AG04450 (cell line): ENCODE measurements at regions not wholly inside any gene's neighbourhood (a gene's known extent, or its start where the extent isn't known, plus 50 kb on each side); places are given as distances from the start of the nearest gene placed in this dataset.
"Not testable (repeated sequence)": the region's sequence is repeated elsewhere in the genome, so short reads cannot be mapped to it uniquely, and the experiment has no call there.

ENCODE experiments used
- CTCF ChIA-PET: fragments of 300-600, 350-600 bp; formaldehyde crosslinking; extraction: SDS; loops from one replicate; lab custom pipeline; 2022; ENCODE audit warnings: antibody characterized with exemption, inconsistent platforms; lab: Charles Lee
- POLR2A ChIA-PET: fragments of 350-600 bp; formaldehyde crosslinking; extraction: SDS; loops from one replicate; lab custom pipeline; 2021; ENCODE audit warnings: antibody characterized with exemption, inconsistent platforms; lab: Yijun Ruan, JAX
- DNase-seq: peaks from one replicate; pipeline ENCODE4 v3.0.0-alpha.2; 2011; ENCODE audit warnings: low read depth, low spot score
- H3K27ac ChIP-seq: one replicate; pipeline ENCODE4 v1.5.1; 2012; ENCODE audit warnings: low read depth, low read length, control low read depth
- H3K27me3 ChIP-seq: one replicate; pipeline ENCODE4 v1.6.0; 2012; ENCODE audit warnings: low read length; ENCODE audit not compliant: control insufficient read depth, insufficient read depth
- H3K4me3 ChIP-seq: 2 replicates; pipeline ENCODE4 v1.5.1; 2011; ENCODE audit warnings: mild to moderate bottlenecking, low read depth, low read length, control low read depth
- H3K9me3 ChIP-seq: 2 replicates; pipeline ENCODE4 v1.5.1; 2012; ENCODE audit warnings: low read length; ENCODE audit not compliant: control insufficient read depth, insufficient read depth
- CTCF ChIP-seq: IDR thresholded peaks from 2 replicates; pipeline ENCODE4 v1.5.1; 2011; ENCODE audit warnings: low read depth, low read length, control low read depth, inconsistent platforms

DNA sequence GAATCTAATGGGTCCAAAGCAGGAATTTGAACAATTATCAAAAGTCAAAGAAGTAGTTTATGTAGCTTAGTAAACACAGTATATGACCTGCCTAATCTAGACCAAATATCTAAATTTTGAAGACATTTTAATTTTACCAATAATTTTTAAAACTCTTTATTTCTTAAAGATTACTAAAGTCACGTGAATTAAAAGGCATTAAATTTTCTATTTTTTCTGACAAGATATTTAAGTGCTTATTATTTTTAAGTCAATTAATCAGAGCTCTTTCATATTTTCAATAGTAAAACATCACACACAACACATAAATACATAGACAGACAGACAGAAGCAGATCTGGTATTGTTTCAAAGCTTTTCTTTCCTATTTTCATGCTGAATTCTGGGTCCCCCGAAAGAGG lies 89.5 kb downstream of the ZNF467 start:
- DNase-seq, result no peak
- Histone ChIP-seq H3K9me3 (no peaks in the 10 kb centered on the region; the same call in 1 of the 2 replicates), H3K4me3 (no peak overlapping the region), H3K27ac (no peak overlapping the region), H3K27me3 (peaks cover 6% of the 10 kb centered on the region)
- TF ChIP-seq CTCF, result no peak
- ChIA-PET POLR2A (no interaction called here), CTCF (interaction anchor here (0.6 to 3.1 kb wide), 3 partner anchors 58 to 644 kb away, joined by 4 to 10 read pairs (median 5); no protein-coding TSS in a partner anchor)

- TF ChIP-seq CTCF, result no peak
- H3K27me3 ChIP-seq, result peaks cover 6% of the 10 kb centered on the region
- H3K4me3 ChIP-seq, result no peak overlapping the region
- CTCF ChIA-PET, result interaction anchor here (0.6 to 1.0 kb wide), 2 partner anchors 59 to 644 kb away, joined by 4 to 5 read pairs; no protein-coding TSS in a partner anchor
- DNase-seq, result no peak
- no peak overlapping the region for H3K27ac ChIP-seq
- no peaks in the 10 kb centered on the region; the same call in 1 of the 2 replicates for H3K9me3 ChIP-seq
- POLR2A ChIA-PET, result no interaction called here
Observed at GRCh38 chr7:149683181-149683580, 90.2 kb downstream of the ZNF467 start.

GRCh38 chr7:149682038-149682437 lies 91.3 kb downstream of the ZNF467 start:
- TF ChIP-seq CTCF, result no peak
- CTCF ChIA-PET, result no interaction called here
- Histone ChIP-seq H3K27ac (no peak overlapping the region), H3K27me3 (peaks cover 8% of the 10 kb centered on the region), H3K9me3 (no peaks in the 10 kb centered on the region), H3K4me3 (no peak overlapping the region)
- no peak for DNase-seq
- POLR2A ChIA-PET, result no interaction called here

DNA sequence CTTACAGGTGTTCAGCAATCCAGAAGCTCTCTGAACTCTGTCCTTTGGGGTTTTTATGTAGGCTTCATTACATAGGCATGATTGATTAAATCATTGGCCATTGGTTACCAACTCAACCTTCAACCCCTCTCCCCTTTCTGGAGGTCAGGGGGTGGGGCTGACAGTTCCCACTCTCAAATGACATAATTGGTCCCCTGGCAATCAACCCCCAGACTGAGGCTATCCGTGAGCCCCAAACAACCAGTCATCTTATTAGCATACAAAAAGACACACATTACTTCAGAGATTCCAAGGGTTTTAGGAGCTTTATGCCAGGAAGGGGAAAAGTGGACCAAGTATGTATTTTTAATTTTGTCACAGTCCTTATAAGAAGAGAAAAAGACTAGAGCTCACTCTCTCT lies 92.1 kb downstream of the ZNF467 start:
- Histone ChIP-seq H3K9me3 (no peaks in the 10 kb centered on the region; the same call in 1 of the 2 replicates), H3K4me3 (no peak overlapping the region), H3K27me3 (peaks cover 8% of the 10 kb centered on the region), H3K27ac (no peak overlapping the region)
- ChIA-PET POLR2A (no interaction called here), CTCF (interaction anchor here (1.1 kb wide), 1 partner anchor 11 kb away, joined by 3 read pairs; no protein-coding TSS in a partner anchor)
- no peak for TF ChIP-seq CTCF
- DNase-seq, result no peak

DNA sequence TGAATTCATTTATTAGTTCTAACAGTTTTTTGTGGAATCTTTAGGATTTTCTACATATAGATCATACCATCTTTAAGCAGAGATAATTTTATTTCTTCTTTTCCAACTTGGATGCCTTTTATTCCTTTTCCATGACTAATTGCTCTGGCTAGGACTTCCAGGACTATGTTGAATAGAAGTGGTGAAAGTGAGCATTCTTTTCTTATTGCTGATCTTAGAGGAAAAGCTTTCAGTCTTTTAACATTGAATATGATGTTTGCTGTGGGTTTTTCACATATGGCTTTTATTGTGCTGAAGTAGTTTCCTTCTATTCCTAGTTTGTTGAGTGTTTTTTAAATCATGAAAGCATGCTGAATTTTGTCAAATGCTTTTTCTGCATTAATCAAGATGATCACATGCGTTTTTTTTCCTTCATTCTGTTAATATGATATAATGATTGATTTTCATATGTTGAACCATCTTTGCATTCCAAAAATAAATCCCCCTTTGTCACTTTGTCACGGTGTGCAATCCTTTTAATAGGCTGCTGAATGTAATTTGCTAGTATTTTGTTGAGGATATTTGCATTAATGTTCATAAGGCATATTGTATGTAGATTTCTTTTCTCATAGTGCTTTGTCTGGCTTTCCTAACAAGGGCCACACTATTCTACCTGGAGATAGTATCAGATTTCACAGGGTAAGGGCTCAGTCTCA lies 92.9 kb downstream of the ZNF467 start:
- Histone ChIP-seq H3K9me3 (no peaks in the 10 kb centered on the region; the same call in 1 of the 2 replicates), H3K27me3 (peaks cover 7% of the 10 kb centered on the region), H3K27ac (no peak overlapping the region), H3K4me3 (no peak overlapping the region)
- CTCF ChIA-PET, result interaction anchor here (1.1 to 1.8 kb wide), 2 partner anchors 10 to 18 kb away, joined by 3 to 7 read pairs; no protein-coding TSS in a partner anchor
- DNase-seq, result no peak
- TF ChIP-seq CTCF, result no peak
- POLR2A ChIA-PET, result no interaction called here

GRCh38 chr7:149674728-149675385 lies 98.5 kb downstream of the ZNF467 start:
- DNase-seq, H3K9me3 ChIP-seq, POLR2A ChIA-PET, CTCF ChIA-PET, H3K27ac ChIP-seq, H3K27me3 ChIP-seq, H3K4me3 ChIP-seq: not testable (repeated sequence)
